ENCODE measurements at regions not wholly inside any gene's neighbourhood (a gene's known extent, or its start where the extent isn't known, plus 50 kb on each side); places are given as distances from the start of the nearest gene placed in this dataset.

DNA sequence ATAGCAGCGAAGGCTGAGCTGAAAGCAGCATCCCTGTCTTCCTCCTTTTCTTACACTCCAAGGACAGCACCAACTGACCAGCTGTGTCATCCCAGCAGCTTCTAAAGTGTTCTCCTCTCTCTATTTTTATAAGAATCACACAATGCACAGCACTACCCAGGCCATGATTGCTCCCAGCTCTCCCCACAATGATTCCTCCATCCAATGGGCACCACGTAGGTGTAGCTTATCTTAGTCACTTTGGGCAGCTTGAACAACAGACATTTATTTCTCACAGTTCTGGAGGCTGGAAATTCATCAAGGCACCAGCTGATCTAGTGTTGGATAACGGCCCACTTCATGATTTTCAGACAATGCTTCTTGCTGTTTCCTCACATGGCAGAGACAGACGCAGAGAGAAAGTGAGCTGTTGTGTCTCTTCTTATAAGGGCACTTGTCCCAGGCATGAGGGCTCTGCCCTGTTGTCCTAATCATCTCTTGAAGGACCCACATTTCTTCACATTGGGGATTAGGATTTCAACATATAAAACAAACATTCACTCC is 92.0 kb upstream of the CDC14C start:
- DNase-seq: no peak

DNA sequence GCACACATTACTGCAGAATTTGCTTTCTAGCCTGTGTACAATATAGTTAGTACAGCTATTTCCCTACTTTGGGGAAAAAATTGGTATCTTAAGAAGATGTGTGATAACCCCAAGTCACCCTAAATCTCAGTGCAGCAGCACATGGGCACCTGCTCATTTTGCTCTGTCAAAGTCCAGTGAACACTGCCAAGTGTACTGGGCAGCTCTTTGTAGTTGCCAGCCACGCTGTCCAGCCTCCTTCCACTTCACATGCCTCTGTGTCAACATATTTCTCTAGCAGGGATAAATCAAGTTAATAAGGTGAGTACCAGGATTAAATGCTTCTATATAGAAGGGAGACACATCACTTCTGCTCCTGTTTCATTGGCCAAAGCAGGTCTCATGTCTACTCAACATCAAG is 87.1 kb upstream of the CDC14C start:
- DNase-seq: no peak

DNA sequence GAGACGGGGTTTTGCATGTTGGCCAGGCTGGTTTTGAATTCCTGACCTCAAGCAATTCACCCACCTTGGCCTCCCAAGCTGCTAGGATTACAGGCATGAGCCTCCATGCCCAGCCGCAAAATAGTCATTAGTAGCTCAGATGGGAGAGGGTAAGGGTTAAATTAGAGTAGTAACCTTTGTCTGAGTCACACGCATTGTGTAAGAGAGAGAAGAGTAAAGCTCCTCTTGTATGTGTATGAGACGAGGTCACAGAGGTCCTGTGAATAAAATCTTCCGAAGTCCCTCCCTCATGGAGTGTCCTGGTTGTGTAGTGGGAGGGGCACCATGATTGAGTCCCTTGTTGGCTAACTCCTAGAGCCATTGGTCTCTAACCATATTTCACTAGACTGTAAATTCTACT is 85.2 kb upstream of the CDC14C start:
- DNase-seq: no peak

DNA sequence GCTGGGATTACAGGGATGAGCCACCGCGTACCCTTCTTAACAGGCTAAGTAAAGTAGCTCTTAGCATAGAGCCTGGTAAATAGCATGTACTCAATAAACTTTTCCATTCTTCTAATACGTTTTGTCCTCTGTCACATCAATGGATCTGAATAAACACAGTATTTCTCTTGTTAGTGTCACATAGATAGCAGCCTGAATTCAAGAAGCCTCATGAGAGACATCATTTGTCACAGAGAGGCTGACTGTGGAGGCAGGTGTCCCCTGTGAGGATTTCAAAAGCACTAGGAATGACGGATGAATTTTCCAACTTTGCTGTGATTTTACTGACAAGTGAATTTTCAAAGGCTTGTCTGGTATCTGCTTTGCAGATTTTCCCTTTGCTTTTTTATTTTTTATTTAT is 82.6 kb upstream of the CDC14C start:
- no peak for DNase-seq

DNA sequence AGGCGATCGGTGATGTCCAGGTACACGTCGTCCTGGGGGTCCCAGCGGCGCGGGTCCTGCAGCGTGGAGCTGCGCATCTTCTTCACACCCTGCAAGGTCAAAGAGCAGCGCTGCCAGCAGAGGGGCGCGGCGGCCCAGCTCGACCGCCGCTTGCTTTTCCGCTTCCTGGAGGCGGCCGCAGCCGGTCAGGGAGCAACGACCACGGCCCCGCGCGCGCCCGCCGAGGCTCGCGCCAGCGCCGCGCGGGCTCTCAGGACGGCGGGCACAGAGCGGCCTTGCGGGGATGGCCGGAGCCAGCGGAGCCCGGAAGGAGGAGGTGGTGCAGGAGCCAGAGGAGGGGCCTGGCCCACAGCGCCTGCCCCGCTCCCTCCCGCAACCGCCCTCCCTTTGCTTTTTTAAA is 76.4 kb upstream of the CDC14C start:
- no peak for DNase-seq

DNA sequence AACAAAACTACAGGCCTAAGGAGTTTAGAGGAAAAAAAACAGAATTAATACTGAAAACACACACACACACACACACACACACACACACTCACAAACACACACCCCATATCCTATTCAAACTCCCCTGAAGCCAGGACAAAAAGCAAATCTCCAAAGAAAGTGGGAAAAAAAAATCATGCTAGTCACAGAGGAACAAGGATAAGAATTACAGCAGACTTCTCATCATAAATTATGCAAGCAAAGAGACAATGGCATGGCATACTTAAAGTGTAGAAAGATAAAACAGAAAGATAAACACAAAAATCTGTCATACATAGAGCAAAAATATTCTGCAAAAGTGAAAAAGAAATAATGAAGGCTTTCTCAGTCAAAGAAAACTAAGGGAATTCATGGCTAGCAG is 63.9 kb upstream of the CDC14C start:
- DNase-seq: peak; percentile 24

DNA sequence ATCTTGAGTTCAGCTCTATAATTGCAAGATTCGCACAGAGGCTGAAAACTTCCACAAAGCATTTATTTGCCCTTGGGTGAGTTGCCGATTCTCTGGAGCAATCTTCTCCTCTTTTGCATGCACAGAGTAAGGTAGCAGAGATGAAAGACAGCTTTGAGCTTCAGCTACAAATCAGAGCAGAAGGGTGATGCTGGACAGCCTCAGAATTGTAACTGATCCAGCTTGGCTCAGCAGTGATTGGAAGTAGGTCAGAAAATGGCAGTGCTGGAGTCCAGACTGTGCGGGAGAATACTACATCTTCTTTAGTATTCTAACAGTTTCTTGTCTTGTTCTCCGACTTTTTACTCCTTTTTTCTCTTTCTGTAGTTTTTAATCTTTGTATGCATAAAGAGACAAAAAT is 55.4 kb upstream of the CDC14C start:
- no peak for DNase-seq

DNA sequence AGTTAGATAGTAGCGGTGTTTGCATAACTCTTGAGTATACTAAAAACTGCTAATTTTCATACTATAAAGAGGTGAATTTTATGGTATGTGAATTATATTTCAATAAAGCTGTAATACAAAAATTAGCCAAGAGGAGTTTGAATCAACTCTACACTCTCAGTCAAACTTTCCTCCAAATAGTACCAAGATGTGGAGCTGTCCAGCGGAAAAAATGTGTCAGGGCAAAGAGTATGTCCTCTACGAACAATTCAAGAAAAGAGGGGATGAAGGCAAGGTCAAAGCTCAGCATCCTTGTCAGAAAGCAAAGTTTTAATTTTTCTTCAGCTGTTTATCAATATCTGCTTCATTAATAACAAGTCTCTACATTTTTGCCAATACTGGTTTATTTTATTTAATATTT is 51.8 kb upstream of the CDC14C start:
- no peak for DNase-seq
